SK-N-MC (cell line): ENCODE measurements at regions not wholly inside any gene's neighbourhood (a gene's known extent, or its start where the extent isn't known, plus 50 kb on each side); places are given as distances from the start of the nearest gene placed in this dataset.
"Not testable (repeated sequence)": the region's sequence is repeated elsewhere in the genome, so short reads cannot be mapped to it uniquely, and the experiment has no call there.

Experiments
- DNase-seq: peaks from one replicate; pipeline ENCODE4 v3.0.0-alpha.2; 2011; ENCODE audit warnings: low read depth, low spot score
- H3K27ac ChIP-seq: fragments of 200-600 bp; sonication (generic); 2 replicates; pipeline ENCODE4 v1.5.1; 2016; ENCODE audit warnings: mixed run types
- H3K36me3 ChIP-seq: fragments of 200-600 bp; sonication (generic); 2 replicates; pipeline ENCODE4 v1.6.1; 2017; ENCODE audit warnings: antibody characterized with exemption, low read length, mixed read lengths; ENCODE audit not compliant: insufficient read depth
- H3K4me3 ChIP-seq: fragments of 200-600 bp; sonication (generic); 2 replicates; pipeline ENCODE4 v1.5.1; 2016
- H3K9ac ChIP-seq: fragments of 200-600 bp; sonication (generic); 2 replicates; pipeline ENCODE4 v1.8.0; 2017; ENCODE audit warnings: mixed run types, mixed read lengths; ENCODE audit not compliant: insufficient read length
- H3K9me3 ChIP-seq: fragments of 200-600 bp; sonication (generic); 2 replicates; pipeline ENCODE4 v1.6.1; 2017; ENCODE audit warnings: low read depth, mild to moderate bottlenecking, antibody characterized with exemption, low read length, moderate library complexity, mixed read lengths
- EZH2 ChIP-seq: fragments of 200-600 bp; sonication (generic); IDR thresholded peaks from one replicate; pipeline ENCODE4 v1.6.1; 2017; ENCODE audit warnings: antibody characterized with exemption
- FOXP2 ChIP-seq: optimal IDR thresholded peaks from 2 replicates; pipeline ENCODE3; 2011; ENCODE audit warnings: mild to moderate bottlenecking, moderate library complexity; ENCODE audit not compliant: insufficient read depth; ENCODE audit errors: extremely low read length, control extremely low read depth
- POLR2AphosphoS5 ChIP-seq: IDR thresholded peaks from 2 replicates; pipeline ENCODE4 v1.6.1; 2012; ENCODE audit warnings: mild to moderate bottlenecking, low read depth, low read length, borderline replicate concordance

- H3K9ac ChIP-seq, result not testable (repeated sequence)
Measured at GRCh38 chr2:114018464-114018863, 128.6 kb downstream of the ACTR3 start.

GRCh38 chr2:114020668-114021067 is 130.8 kb downstream of the ACTR3 start:
- DNase-seq, result no peak
- H3K4me3 ChIP-seq, result no peak overlapping the region
- TF ChIP-seq FOXP2 (no peak), EZH2 (no peak), POLR2AphosphoS5 (no peak)

More at GRCh38 chr2:114018464-114018863, 128.6 kb downstream of the ACTR3 start:
- DNase-seq, H3K27ac ChIP-seq, H3K9me3 ChIP-seq, H3K4me3 ChIP-seq, H3K36me3 ChIP-seq: not testable (repeated sequence)

GRCh38 chr2:114022360-114023085 is 132.6 kb downstream of the ACTR3 start:
- no peak overlapping the region for H3K4me3 ChIP-seq
- no peak overlapping the region for H3K27ac ChIP-seq
- no peak overlapping the region for H3K9ac ChIP-seq
- H3K9me3 ChIP-seq, result no peaks in the 10 kb centered on the region
- TF ChIP-seq EZH2 (no peak), POLR2AphosphoS5 (no peak), FOXP2 (no peak)
- H3K36me3 ChIP-seq, result no peaks in the 10 kb centered on the region
- DNase-seq, result no peak

More at GRCh38 chr2:114020668-114021067, 130.8 kb downstream of the ACTR3 start:
- H3K9ac ChIP-seq, result no peak overlapping the region
- no peak overlapping the region for H3K27ac ChIP-seq
- no peaks in the 10 kb centered on the region for H3K36me3 ChIP-seq
- no peaks in the 10 kb centered on the region for H3K9me3 ChIP-seq

- TF ChIP-seq FOXP2, result no peak
- TF ChIP-seq EZH2, result no peak
- TF ChIP-seq POLR2AphosphoS5, result no peak
Measured at GRCh38 chr2:114024326-114024725, 134.4 kb downstream of the ACTR3 start.

GRCh38 chr2:114025030-114025429 is 135.1 kb downstream of the ACTR3 start:
- no peaks in the 10 kb centered on the region for H3K36me3 ChIP-seq
- H3K4me3 ChIP-seq, result no peak overlapping the region
- H3K9me3 ChIP-seq, result no peaks in the 10 kb centered on the region
- no peak overlapping the region for H3K9ac ChIP-seq
- no peak for DNase-seq
- TF ChIP-seq FOXP2, result no peak
- TF ChIP-seq POLR2AphosphoS5, result no peak
- no peak for TF ChIP-seq EZH2
- no peak overlapping the region for H3K27ac ChIP-seq

More at GRCh38 chr2:114024326-114024725, 134.4 kb downstream of the ACTR3 start:
- no peaks in the 10 kb centered on the region for H3K9me3 ChIP-seq
- DNase-seq, result no peak
- H3K9ac ChIP-seq, result no peak overlapping the region
- no peak overlapping the region for H3K4me3 ChIP-seq
- no peak overlapping the region for H3K27ac ChIP-seq
- H3K36me3 ChIP-seq, result no peaks in the 10 kb centered on the region

- no peak for DNase-seq
- H3K36me3 ChIP-seq, result no peaks in the 10 kb centered on the region
- H3K9ac ChIP-seq, result no peak overlapping the region
- H3K9me3 ChIP-seq, result no peaks in the 10 kb centered on the region
- no peak overlapping the region for H3K27ac ChIP-seq
- H3K4me3 ChIP-seq, result no peak overlapping the region
- TF ChIP-seq FOXP2 (no peak), POLR2AphosphoS5 (no peak), EZH2 (no peak)
Measured at GRCh38 chr2:114027437-114027836, 137.5 kb downstream of the ACTR3 start.

- no peak for DNase-seq
- H3K36me3 ChIP-seq, result no peaks in the 10 kb centered on the region
- no peak overlapping the region for H3K27ac ChIP-seq
- TF ChIP-seq FOXP2, result no peak
- TF ChIP-seq EZH2, result no peak
- no peak overlapping the region for H3K4me3 ChIP-seq
- H3K9me3 ChIP-seq, result no peaks in the 10 kb centered on the region
- H3K9ac ChIP-seq, result no peak overlapping the region
Measured at GRCh38 chr2:114031605-114032505, 142.0 kb downstream of the ACTR3 start.

- Histone ChIP-seq H3K9ac (no peak overlapping the region), H3K4me3 (no peak overlapping the region), H3K9me3 (no peaks in the 10 kb centered on the region), H3K27ac (no peak overlapping the region), H3K36me3 (no peaks in the 10 kb centered on the region)
- no peak for TF ChIP-seq POLR2AphosphoS5
- TF ChIP-seq EZH2, result no peak
- TF ChIP-seq FOXP2, result no peak
- no peak for DNase-seq
Measured at GRCh38 chr2:114032705-114033104, 142.8 kb downstream of the ACTR3 start.
